ENCODE measurements at regions not wholly inside any gene's neighbourhood (a gene's known extent, or its start where the extent isn't known, plus 50 kb on each side); places are given as distances from the start of the nearest gene placed in this dataset.

DNA sequence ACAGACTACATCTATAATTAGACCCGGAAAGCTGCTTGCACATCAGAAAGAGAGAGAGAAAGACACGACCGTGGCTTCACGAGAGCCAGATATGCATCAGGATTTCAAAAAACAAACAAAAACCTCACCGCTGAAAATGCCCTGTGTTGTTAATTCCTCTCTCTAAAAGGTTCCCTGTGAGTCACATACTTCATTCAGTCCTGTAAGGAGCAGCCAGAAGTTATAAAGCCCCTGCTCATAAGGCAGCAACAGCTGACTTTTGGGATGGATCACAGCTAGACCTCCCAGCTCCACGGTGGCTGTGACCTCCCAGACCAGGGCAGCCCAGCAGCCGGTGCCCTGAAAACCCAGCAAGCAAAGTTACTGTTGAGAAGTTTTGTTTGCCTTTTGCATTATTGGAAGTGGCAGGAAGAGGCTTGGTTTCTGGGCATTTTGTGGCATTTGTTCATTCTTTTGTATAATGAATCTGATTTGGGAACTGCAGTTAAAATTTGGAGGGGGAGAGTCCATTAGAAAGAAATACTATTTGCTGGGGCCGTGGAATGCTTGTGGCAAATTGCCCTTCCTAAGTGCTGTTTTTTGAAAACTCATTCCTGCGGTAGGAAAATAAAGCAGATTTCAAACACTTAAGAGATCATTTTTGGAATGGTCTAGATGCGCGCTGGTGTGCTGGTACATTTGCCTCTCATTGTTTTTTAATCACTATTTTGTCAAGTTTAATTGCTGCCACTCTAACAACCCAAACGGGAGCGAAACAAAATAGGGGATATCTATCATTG, 520.4 kb downstream of the BCOR start:
- Histone ChIP-seq H3K4me2 (ENCODE audit: low read length) (no peak overlapping the region), H3K4me1 (ENCODE audit: control insufficient read depth in 1 of 2, insufficient read depth in 2 of 2, low read length in 2 of 2) (peaks cover 0 to 7% of the 10 kb centered on the region in 2 experiments; a peak in 1 of 4 replicates), H4K20me1 (ENCODE audit: insufficient read depth) (no peaks in the 10 kb centered on the region), H3K79me2 (ENCODE audit: insufficient read depth, low read length) (no peaks in the 10 kb centered on the region), H3K9me3 (ENCODE audit: control insufficient read depth in 1 of 2, insufficient read depth in 1 of 2, low read depth in 1 of 2, low read length in 2 of 2) (no peaks in the 10 kb centered on the region), H3K27me3 (ENCODE audit: insufficient read depth, low read length) (no peaks in the 10 kb centered on the region), H3K4me3 (replicated peaks in 1 of 2; ENCODE audit: low read depth in 1 of 2, low read length in 2 of 2) (no peak overlapping the region), H3K9ac (ENCODE audit: low read length) (no peak overlapping the region), H2AFZ (ENCODE audit: low read depth, low read length, poor library complexity, severe bottlenecking) (no peak overlapping the region), H3K36me3 (ENCODE audit: control insufficient read depth in 1 of 2, insufficient read depth in 2 of 2, low read length in 2 of 2) (no peaks in the 10 kb centered on the region), H3K9me2 (ENCODE audit: insufficient read depth) (no peaks in the 10 kb centered on the region), H3K27ac (ENCODE audit: low read depth, low read length) (no peak overlapping the region)
- BruUV-seq (replicated peaks): no TSS peak
- ChIA-PET POLR2A (no interaction called here), CTCF (no interaction called here), RAD21 (ENCODE audit: low non-redundant PET in 1 of 2, low total read pairs in 2 of 2, uncharacterized antibody in 2 of 2, unreplicated experiment in 2 of 2) (no interaction called here)
- DNase-seq (ENCODE audit: low read depth, low spot score) (no peak), ATAC-seq (no peak)
- TF ChIP-seq FOSL1 (IDR thresholded peaks at IDR 0.05; ENCODE audit: low read depth) (no peak), ZFX (IDR thresholded peaks at IDR 0.05) (no peak), ELF1 (IDR thresholded peaks at IDR 0.05; ENCODE audit: borderline replicate concordance, low read depth) (no peak), ZBTB33 (IDR thresholded peaks at IDR 0.05; ENCODE audit: extremely low read depth, insufficient replicate concordance, low read length) (no peak), POLR2AphosphoS5 (IDR thresholded peaks at IDR 0.05; ENCODE audit: low read depth, low read length) (no peak), SIN3A (IDR thresholded peaks at IDR 0.05; ENCODE audit: low read depth) (no peak), CEBPB (IDR thresholded peaks at IDR 0.05; ENCODE audit: low read depth) (no peak), REST (IDR thresholded peaks at IDR 0.05; ENCODE audit: low read depth) (no peak), POLR2A (IDR thresholded peaks at IDR 0.05; ENCODE audit: borderline replicate concordance, extremely low read depth, insufficient read depth, insufficient read length) (no peak), EGR1 (IDR thresholded peaks at IDR 0.05; ENCODE audit: low read depth) (no peak)
- TF ChIP-seq, protein P1, sequence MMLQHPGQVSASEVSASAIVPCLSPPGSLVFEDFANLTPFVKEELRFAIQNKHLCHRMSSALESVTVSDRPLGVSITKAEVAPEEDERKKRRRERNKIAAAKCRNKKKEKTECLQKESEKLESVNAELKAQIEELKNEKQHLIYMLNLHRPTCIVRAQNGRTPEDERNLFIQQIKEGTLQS (IDR thresholded peaks at IDR 0.05): no peak
- TF ChIP-seq, protein P2, sequence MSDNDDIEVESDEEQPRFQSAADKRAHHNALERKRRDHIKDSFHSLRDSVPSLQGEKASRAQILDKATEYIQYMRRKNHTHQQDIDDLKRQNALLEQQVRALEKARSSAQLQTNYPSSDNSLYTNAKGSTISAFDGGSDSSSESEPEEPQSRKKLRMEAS (IDR thresholded peaks at IDR 0.05): no peak
- intact Hi-C loops (cut with micrococcal nuclease): no loop called here

Data from HCT116 (cell line).